ENCODE measurements at regions not wholly inside any gene's neighbourhood (a gene's known extent, or its start where the extent isn't known, plus 50 kb on each side); places are given as distances from the start of the nearest gene placed in this dataset.

- Histone ChIP-seq H2BK15ac (ENCODE audit: low read length) (no peak overlapping the region), H3K9ac (replicated peaks in 1 of 4; ENCODE audit: extremely low read depth in 1 of 4, low read depth in 3 of 4, low read length in 3 of 4) (no peak overlapping the region), H4K5ac (ENCODE audit: insufficient read length, low read depth, low read length) (no peak overlapping the region), H2AK5ac (ENCODE audit: low read depth, low read length) (no peak overlapping the region), H3K4me2 (ENCODE audit: insufficient read depth in 1 of 2, low read depth in 2 of 2, low read length in 2 of 2) (no peak overlapping the region), H3K36me3 (ENCODE audit: control insufficient read depth in 2 of 4, insufficient read depth in 4 of 4, low read length in 3 of 4) (no peaks in the 10 kb centered on the region), H4K91ac (replicated peaks; ENCODE audit: insufficient read length, low read length) (no peak overlapping the region), H3K4me1 (replicated peaks in 1 of 4; ENCODE audit: control insufficient read depth in 3 of 4, insufficient read depth in 4 of 4, low read length in 3 of 4) (no peaks in the 10 kb centered on the region), H3K14ac (ENCODE audit: insufficient read length) (no peak overlapping the region), H2BK20ac (ENCODE audit: low read length) (no peak overlapping the region), H2BK12ac (ENCODE audit: low read depth, low read length) (no peak overlapping the region), H4K8ac (ENCODE audit: extremely low read depth, insufficient read depth, low read length) (no peak overlapping the region), H3K23ac (ENCODE audit: insufficient read length) (no peak overlapping the region), H3K4me3 (ENCODE audit: extremely low read depth in 1 of 4, insufficient read depth in 2 of 4, low read depth in 3 of 4, low read length in 4 of 4) (no peak overlapping the region), H3K27me3 (replicated peaks in 1 of 4; ENCODE audit: control insufficient read depth in 3 of 4, extremely low read depth in 1 of 4, insufficient read depth in 3 of 4, low read length in 3 of 4) (no peaks in the 10 kb centered on the region), H3K79me2 (ENCODE audit: control insufficient read depth in 1 of 2, insufficient read depth in 2 of 2, low read length in 2 of 2) (no peaks in the 10 kb centered on the region), H2AFZ (ENCODE audit: low read length) (no peak overlapping the region), H3K27ac (ENCODE audit: low read depth, low read length) (no peak overlapping the region), H3K4ac (replicated peaks; ENCODE audit: insufficient read length, low read depth, low read length) (no peak overlapping the region), H3K56ac (replicated peaks; ENCODE audit: insufficient read length, low read depth, low read length) (no peak overlapping the region), H3K23me2 (ENCODE audit: low read depth, low read length) (no peaks in the 10 kb centered on the region), H4K20me1 (replicated peaks in 1 of 2; ENCODE audit: control insufficient read depth in 1 of 2, insufficient read depth in 2 of 2, low read length in 2 of 2) (no peaks in the 10 kb centered on the region), H2BK5ac (ENCODE audit: low read depth, low read length) (no peak overlapping the region), H3K79me1 (ENCODE audit: low read depth, low read length) (no peaks in the 10 kb centered on the region), H3K18ac (ENCODE audit: extremely low read depth, low read length) (no peak overlapping the region), H2BK120ac (replicated peaks; ENCODE audit: low read depth, low read length) (no peak overlapping the region), H3K9me3 (ENCODE audit: insufficient read depth in 2 of 2, low read depth in 1 of 2, low read length in 1 of 2) (no peaks in the 10 kb centered on the region)
- CTCF ChIA-PET (ENCODE audit: partially characterized antibody): interaction anchor here (1.6 kb wide), 1 partner anchor 21 kb away, joined by 5 read pairs; no protein-coding TSS in a partner anchor
- FAIRE-seq (no peak), DNase-seq (ENCODE audit: low read depth in 1 of 2, low spot score in 2 of 2) (no peak)
- POLR2A ChIA-PET (ENCODE audit: partially characterized antibody): interaction anchor here (0.8 to 1.6 kb wide), 2 partner anchors 34 to 90 kb away, joined by 3 read pairs; no protein-coding TSS in a partner anchor
- WGBS, 2 experiments (ENCODE audit: extremely low coverage in 1 of 2, insufficient coverage in 1 of 2, insufficient read length in 1 of 2, insufficient replicate concordance in 2 of 2, low coverage in 1 of 2, low lambda C conversion rate in 2 of 2, missing lambda C conversion rate in 1 of 2): 81% methylated on average over 4 of the region's 4 CpGs; no CpG with 5 or more reads in 1 of the 2 experiments
- TF ChIP-seq RNF2 (IDR thresholded peaks at IDR 0.05; ENCODE audit: borderline replicate concordance, low read depth, low read length, missing control alignments, poor library complexity, severe bottlenecking): no peak
- TF ChIP-seq TEAD4 (IDR thresholded peaks at IDR 0.05; ENCODE audit: low read depth, low read length): no peak
These were observed 208.6 kb upstream of the SFRP2 start for GRCh38 chr4:153997516-153997915.

Data from H1 (cell line).